ENCODE measurements at regions not wholly inside any gene's neighbourhood (a gene's known extent, or its start where the extent isn't known, plus 50 kb on each side); places are given as distances from the start of the nearest gene placed in this dataset.

GRCh38 chr7:86954971-86955370 lies 104.5 kb downstream of the ELAPOR2 start:
- TF ChIP-seq FOSL1 (IDR thresholded peaks at IDR 0.05; ENCODE audit: low read depth) (no peak), EGR1 (IDR thresholded peaks at IDR 0.05; ENCODE audit: low read depth) (no peak), POLR2AphosphoS5 (IDR thresholded peaks at IDR 0.05; ENCODE audit: low read depth, low read length) (no peak), CTCF (IDR thresholded peaks at IDR 0.05 in 2 of 3, conservative IDR thresholded peaks at IDR 0.05 in 1 of 3; ENCODE audit: borderline replicate concordance in 1 of 3, insufficient read depth in 1 of 3, low read depth in 2 of 3, low read length in 2 of 3) (no peak), CEBPB (IDR thresholded peaks at IDR 0.05; ENCODE audit: low read depth) (no peak), SIN3A (IDR thresholded peaks at IDR 0.05; ENCODE audit: low read depth) (no peak), REST (IDR thresholded peaks at IDR 0.05; ENCODE audit: low read depth) (0 out of 2 replicates have a peak, but pooled peaks have one; percentile 3), EZH2phosphoT487 (IDR thresholded peaks at IDR 0.05; ENCODE audit: borderline replicate concordance) (no peak), RAD21 (IDR thresholded peaks at IDR 0.05; ENCODE audit: low read depth) (no peak)

Measured in HCT116 (cell line).